ENCODE measurements at regions not wholly inside any gene's neighbourhood (a gene's known extent, or its start where the extent isn't known, plus 50 kb on each side); places are given as distances from the start of the nearest gene placed in this dataset.

GRCh38 chr19:28036486-28036885 lies 1176.5 kb downstream of the UQCRFS1 start:
- TF ChIP-seq YY1 (IDR thresholded peaks at IDR 0.05; ENCODE audit: insufficient read depth, insufficient read length) (no peak), SUZ12 (IDR thresholded peaks at IDR 0.05; ENCODE audit: extremely low read depth, insufficient read depth, insufficient read length) (no peak)

Measured in NT2/D1 (cell line).